Kidney capillary endothelial cell (primary cell): ENCODE measurements at regions not wholly inside any gene's neighbourhood (a gene's known extent, or its start where the extent isn't known, plus 50 kb on each side); places are given as distances from the start of the nearest gene placed in this dataset.

Experiments
- DNase-seq: peaks from one replicate; pipeline ENCODE4 v3.0.0-alpha.2; 2018; ENCODE audit warnings: low spot score

GRCh38 chr1:116819081-116819480, 64.9 kb downstream of the CD2 start:
- no peak for DNase-seq

- no peak for DNase-seq
These were observed 66.1 kb downstream of the CD2 start for GRCh38 chr1:116820369-116820768.

- DNase-seq: no peak
These were observed 67.5 kb downstream of the CD2 start for GRCh38 chr1:116821763-116822162.

GRCh38 chr1:116824631-116825206, 70.5 kb downstream of the CD2 start:
- no peak for DNase-seq

GRCh38 chr1:116825207-116825719, 71.0 kb downstream of the CD2 start:
- DNase-seq: no peak

GRCh38 chr1:116825720-116826438, 71.6 kb downstream of the CD2 start:
- no peak for DNase-seq

- DNase-seq: no peak
These were observed 72.8 kb downstream of the CD2 start for GRCh38 chr1:116826818-116827606.

GRCh38 chr1:116827607-116828105, 73.4 kb downstream of the CD2 start:
- DNase-seq: no peak

- no peak for DNase-seq
These were observed 77.3 kb upstream of the PTGFRN start for GRCh38 chr1:116832308-116832931.

- no peak for DNase-seq
These were observed 76.7 kb upstream of the PTGFRN start for GRCh38 chr1:116832932-116833578.

GRCh38 chr1:116833718-116834117, 76.0 kb upstream of the PTGFRN start:
- DNase-seq: no peak

- no peak for DNase-seq
These were observed 75.1 kb upstream of the PTGFRN start for GRCh38 chr1:116834595-116834994.

- no peak for DNase-seq
These were observed 74.6 kb upstream of the PTGFRN start for GRCh38 chr1:116835161-116835560.

- no peak for DNase-seq
These were observed 73.6 kb upstream of the PTGFRN start for GRCh38 chr1:116836099-116836498.

GRCh38 chr1:116841569-116842344, 68.0 kb upstream of the PTGFRN start:
- DNase-seq: no peak

GRCh38 chr1:116842654-116843053, 67.1 kb upstream of the PTGFRN start:
- no peak for DNase-seq

- no peak for DNase-seq
These were observed 64.9 kb upstream of the PTGFRN start for GRCh38 chr1:116844775-116845174.

GRCh38 chr1:116847190-116847589, 62.5 kb upstream of the PTGFRN start:
- no peak for DNase-seq

GRCh38 chr1:116847688-116848531, 61.8 kb upstream of the PTGFRN start:
- peak; percentile 51 for DNase-seq

GRCh38 chr1:116850436-116850835, 59.3 kb upstream of the PTGFRN start:
- peak; percentile 51 for DNase-seq
